ENCODE measurements at regions not wholly inside any gene's neighbourhood (a gene's known extent, or its start where the extent isn't known, plus 50 kb on each side); places are given as distances from the start of the nearest gene placed in this dataset.

- TF ChIP-seq ATF2 (CRISPR knock-in tag; IDR thresholded peaks at IDR 0.05), result no peak
Measured at GRCh38 chr4:180812783-180813182, 1430.4 kb upstream of the TENM3 start (continued).

GRCh38 chr4:180814875-180815417 is 1428.3 kb upstream of the TENM3 start:
- in situ Hi-C loops (cut with HindIII; ENCODE audit: extremely low pct_ligation_motif_present, low pct_unique_long_range_greater_than_20kb), result no loop called here
- TF ChIP-seq CTCF (CRISPR knock-in tag; IDR thresholded peaks at IDR 0.05) (no peak), CREB1 (IDR thresholded peaks at IDR 0.05) (no peak), CREB1 (CRISPR knock-in tag; IDR thresholded peaks at IDR 0.05) (no peak), GMEB2 (CRISPR knock-in tag; IDR thresholded peaks at IDR 0.05; ENCODE audit: low read depth) (no peak), HINFP (CRISPR knock-in tag; IDR thresholded peaks at IDR 0.05; ENCODE audit: low read depth) (no peak)
- no peak for FAIRE-seq
- BruUV-seq (replicated peaks), result no TSS peak
- 23% methylated on average over 3 of the region's 3 CpGs for WGBS (ENCODE audit: low lambda C conversion rate)
- H3K9ac ChIP-seq (ENCODE audit: insufficient read depth, low read depth, low read length), result no peak overlapping the region
- no peak for DNase-seq (ENCODE audit: low spot score)
- H3K27me3 ChIP-seq (ENCODE audit: control insufficient read depth in 1 of 2, insufficient read depth in 2 of 2, low read length in 2 of 2), result no peaks in the 10 kb centered on the region
- H3K4me2 ChIP-seq (ENCODE audit: low read depth, low read length), result no peak overlapping the region
- H3K4me1 ChIP-seq (ENCODE audit: insufficient read depth, low read length), result no peaks in the 10 kb centered on the region
- H2AFZ ChIP-seq (ENCODE audit: low read length), result no peak overlapping the region
- CTCF ChIA-PET (ENCODE audit: low intra/inter-chr PET ratio, low total read pairs), result no interaction called here
- intact Hi-C loops (cut with micrococcal nuclease; ENCODE audit: unreplicated experiment), result no loop called here
- H3K79me2 ChIP-seq (ENCODE audit: insufficient read depth, low read length), result no peaks in the 10 kb centered on the region
- no peaks in the 10 kb centered on the region for H3K9me3 ChIP-seq (ENCODE audit: low read length)
- H3K4me3 ChIP-seq (replicated peaks in 1 of 3; ENCODE audit: insufficient read depth in 1 of 3, low read depth in 2 of 3, low read length in 3 of 3), result no peak overlapping the region
- no peaks in the 10 kb centered on the region for H3K36me3 ChIP-seq (replicated peaks in 1 of 2; ENCODE audit: control insufficient read depth in 1 of 2, insufficient read depth in 2 of 2, low read length in 2 of 2)
- POLR2A ChIA-PET, result no interaction called here
- H3K27ac ChIP-seq (ENCODE audit: extremely low read length, insufficient read depth, low read length), result no peak overlapping the region
- no peak for ATAC-seq
- H4K20me1 ChIP-seq (ENCODE audit: insufficient read depth, low read length), result no peaks in the 10 kb centered on the region

Measured in HepG2 (cell line).